H9 (cell line): ENCODE measurements at regions not wholly inside any gene's neighbourhood (a gene's known extent, or its start where the extent isn't known, plus 50 kb on each side); places are given as distances from the start of the nearest gene placed in this dataset.

Experiments
- DNase-seq: peaks from one replicate; pipeline ENCODE4 v3.0.0-alpha.2; 2017
- H2AFZ ChIP-seq: one replicate; pipeline ENCODE4 v1.6.1; 2013; ENCODE audit warnings: mild to moderate bottlenecking, low read length, control low read depth, moderate library complexity
- H2AK5ac ChIP-seq: 2 replicates; pipeline ENCODE4 v1.6.1; 2013; ENCODE audit warnings: low read length, control low read depth, mixed read lengths; ENCODE audit not compliant: insufficient read length
- H2BK120ac ChIP-seq: one replicate; pipeline ENCODE4 v1.6.1; 2013; ENCODE audit warnings: low read depth, mild to moderate bottlenecking, low read length, control low read depth, inconsistent platforms; ENCODE audit not compliant: poor library complexity, severe bottlenecking
- H2BK12ac ChIP-seq: 2 replicates; pipeline ENCODE4 v1.6.1; 2013; ENCODE audit warnings: low read length, control low read depth, mixed read lengths, low read depth; ENCODE audit not compliant: insufficient read length
- H2BK15ac ChIP-seq: 2 replicates; pipeline ENCODE4 v1.6.1; 2013; ENCODE audit warnings: low read depth, low read length, control low read depth
- H2BK20ac ChIP-seq: one replicate; pipeline ENCODE4 v1.6.1; 2013; ENCODE audit warnings: low read depth, mild to moderate bottlenecking, low read length, control low read depth, inconsistent platforms; ENCODE audit not compliant: poor library complexity, severe bottlenecking
- H2BK5ac ChIP-seq: 2 replicates; pipeline ENCODE4 v1.6.1; 2013; ENCODE audit warnings: low read length, control low read depth, mixed read lengths; ENCODE audit not compliant: insufficient read length
- H3K14ac ChIP-seq: 2 replicates; pipeline ENCODE4 v1.6.1; 2013; ENCODE audit warnings: low read length, control low read depth; ENCODE audit not compliant: insufficient read depth
- H3K18ac ChIP-seq: 2 replicates; pipeline ENCODE4 v1.6.1; 2013; ENCODE audit warnings: low read depth, mild to moderate bottlenecking, mixed read lengths, low read length, control low read depth; ENCODE audit not compliant: insufficient read length
- H3K23ac ChIP-seq: 2 replicates; pipeline ENCODE4 v1.6.1; 2013; ENCODE audit warnings: low read length, control low read depth, mixed read lengths, low read depth; ENCODE audit not compliant: insufficient read length
- H3K23me2 ChIP-seq: 2 replicates; pipeline ENCODE4 v1.6.1; 2013; ENCODE audit warnings: low read depth, mild to moderate bottlenecking, mixed read lengths, low read length, control low read depth; ENCODE audit not compliant: insufficient read length, poor library complexity, severe bottlenecking
- H3K27ac ChIP-seq: 2 replicates; pipeline ENCODE4 v1.5.1; 2013; ENCODE audit warnings: low read length, control low read depth, mixed read lengths, low read depth; ENCODE audit not compliant: insufficient read length
- H3K27me3 ChIP-seq: 2 replicates; pipeline ENCODE4 v1.6.1; 2013; ENCODE audit warnings: low read length, control low read depth, inconsistent platforms; ENCODE audit not compliant: insufficient read depth
- H3K4ac ChIP-seq: 2 replicates; pipeline ENCODE4 v1.6.1; 2013; ENCODE audit warnings: low read depth, mild to moderate bottlenecking, control low read depth, inconsistent platforms, low read length, moderate library complexity
- H3K4me1 ChIP-seq: 2 replicates; pipeline ENCODE4 v1.6.1; 2013; ENCODE audit warnings: low read length, control low read depth, inconsistent platforms; ENCODE audit not compliant: insufficient read depth
- H3K4me2 ChIP-seq: 2 replicates; pipeline ENCODE4 v1.6.1; 2013; ENCODE audit warnings: low read length, control low read depth, mixed read lengths; ENCODE audit not compliant: insufficient read length, insufficient read depth
- H3K56ac ChIP-seq: 2 replicates; pipeline ENCODE4 v1.6.1; 2013; ENCODE audit warnings: low read depth, mild to moderate bottlenecking, mixed read lengths, low read length, control low read depth; ENCODE audit not compliant: insufficient read length
- H3K79me1 ChIP-seq: 2 replicates; pipeline ENCODE4 v1.6.1; 2013; ENCODE audit warnings: low read depth, mild to moderate bottlenecking, moderate library complexity, low read length, control low read depth, inconsistent platforms; ENCODE audit not compliant: insufficient read depth, poor library complexity, severe bottlenecking
- H3K79me2 ChIP-seq: 2 replicates; pipeline ENCODE4 v1.6.1; 2013; ENCODE audit warnings: low read length, control low read depth, inconsistent platforms; ENCODE audit not compliant: insufficient read depth
- H3K9ac ChIP-seq: 2 replicates; pipeline ENCODE4 v1.6.1; 2013; ENCODE audit warnings: low read length, control low read depth, mixed read lengths; ENCODE audit not compliant: insufficient read length; ENCODE audit errors: extremely low read depth
- H3K9me3 ChIP-seq: one replicate; pipeline ENCODE4 v1.6.1; 2013; ENCODE audit warnings: low read depth, low read length, inconsistent platforms; ENCODE audit not compliant: control insufficient read depth
- H3T11ph ChIP-seq: one replicate; pipeline ENCODE4 v1.6.1; 2013; ENCODE audit warnings: mild to moderate bottlenecking, low read length, control low read depth, inconsistent platforms
- H4K20me1 ChIP-seq: one replicate; pipeline ENCODE4 v1.6.1; 2013; ENCODE audit not compliant: control insufficient read depth, insufficient read length, insufficient read depth
- H4K5ac ChIP-seq: 2 replicates; pipeline ENCODE4 v1.6.1; 2013; ENCODE audit warnings: low read depth, mild to moderate bottlenecking, mixed read lengths, low read length, control low read depth; ENCODE audit not compliant: insufficient read length
- H4K8ac ChIP-seq: replicated peaks from 2 replicates; pipeline ENCODE4 v1.6.1; 2013; ENCODE audit warnings: low read length, control low read depth, mixed read lengths, low read depth; ENCODE audit not compliant: insufficient read length
- H4K91ac ChIP-seq: 2 replicates; pipeline ENCODE4 v1.6.1; 2013; ENCODE audit warnings: low read depth, mild to moderate bottlenecking, moderate library complexity, mixed read lengths, low read length, control low read depth; ENCODE audit not compliant: insufficient read length
- H3K27ac Mint-ChIP-seq, 3 experiments: 2 replicates in 2 of 3; 3 replicates in 1 of 3; pipeline ENCODE4 v1.8.0; 2020 to 2021; ENCODE audit warnings: mixed read lengths in 3 of 3, mild to moderate bottlenecking in 1 of 3, moderate library complexity in 1 of 3
- H3K27me3 Mint-ChIP-seq: 2 replicates; pipeline ENCODE4 v1.8.0; 2021; ENCODE audit warnings: low read depth, mild to moderate bottlenecking, moderate library complexity, mixed read lengths
- H3K36me3 Mint-ChIP-seq, 3 experiments: 2 replicates in 2 of 3; 3 replicates in 1 of 3; pipeline ENCODE4 v1.8.0; 2020 to 2021; ENCODE audit warnings: low read depth in 3 of 3, mixed read lengths in 3 of 3; ENCODE audit not compliant: insufficient read depth in 1 of 3
- H3K4me1 Mint-ChIP-seq, 2 experiments: 2 replicates each; pipeline ENCODE4 v1.8.0; 2020; ENCODE audit warnings: mixed read lengths in 2 of 2
- H3K4me3 Mint-ChIP-seq, 2 experiments: 2 replicates in 1 of 2; 3 replicates in 1 of 2; pipeline ENCODE4 v1.8.0; 2020 to 2021; ENCODE audit warnings: mild to moderate bottlenecking in 2 of 2, mixed read lengths in 2 of 2, moderate library complexity in 1 of 2
- H3K9me3 Mint-ChIP-seq, 2 experiments: 2 replicates in 1 of 2; 3 replicates in 1 of 2; pipeline ENCODE4 v1.8.0; 2020; ENCODE audit warnings: mild to moderate bottlenecking in 2 of 2, mixed read lengths in 2 of 2, moderate library complexity in 1 of 2
- CTCF ChIP-seq: fragments of 200-600 bp; sonication (generic); conservative IDR thresholded peaks from 3 replicates; pipeline ENCODE4 v1.8.0; 2021; ENCODE audit warnings: antibody characterized with exemption, mild to moderate bottlenecking
- WGBS: extraction: QIAGEN DNeasy Blood & Tissue Kit; methylation state at CpG from one replicate; pipeline ENCODE4 v1.1.7; 2013; ENCODE audit warnings: missing lambda C conversion rate, low lambda C conversion rate, mixed read lengths; ENCODE audit not compliant: insufficient read length; ENCODE audit errors: extremely low coverage; 5-methylcytosine and 5-hydroxymethylcytosine counted together

- Histone ChIP-seq H3K9me3 (no peaks in the 10 kb centered on the region), H3K4ac (no peak overlapping the region), H3K4me2 (no peak overlapping the region), H2BK20ac (no peak overlapping the region), H3K4me1 (no peaks in the 10 kb centered on the region), H3K18ac (no peak overlapping the region), H2BK5ac (no peak overlapping the region), H3K23ac (no peak overlapping the region), H3T11ph (no peak overlapping the region), H2AK5ac (no peak overlapping the region), H3K27ac (no peak overlapping the region), H4K8ac (no peak overlapping the region), H3K9ac (no peak overlapping the region), H3K79me2 (no peaks in the 10 kb centered on the region), H3K79me1 (no peaks in the 10 kb centered on the region), H3K27me3 (no peaks in the 10 kb centered on the region), H4K20me1 (no peaks in the 10 kb centered on the region), H4K91ac (no peak overlapping the region), H2BK120ac (no peak overlapping the region), H2AFZ (no peak overlapping the region), H3K56ac (no peak overlapping the region), H2BK15ac (no peak overlapping the region), H3K23me2 (no peaks in the 10 kb centered on the region), H4K5ac (no peak overlapping the region), H2BK12ac (no peak overlapping the region), H3K14ac (no peak overlapping the region)
- no peaks in the 10 kb centered on the region; a peak in 1 of 7 replicates for H3K36me3 Mint-ChIP-seq
- WGBS: no CpG with 5 or more reads among the region's 2 CpGs
- no peaks in the 10 kb centered on the region for H3K4me1 Mint-ChIP-seq
- no peak for TF ChIP-seq CTCF
- DNase-seq: no peak
- H3K27ac Mint-ChIP-seq: no peak overlapping the region
- no peak overlapping the region for H3K4me3 Mint-ChIP-seq
- no peaks in the 10 kb centered on the region for H3K27me3 Mint-ChIP-seq
- H3K9me3 Mint-ChIP-seq: no peaks in the 10 kb centered on the region
Observed at GRCh38 chr6:155779456-155779855, 323.8 kb upstream of the NOX3 start.
